ENCODE measurements at regions not wholly inside any gene's neighbourhood (a gene's known extent, or its start where the extent isn't known, plus 50 kb on each side); places are given as distances from the start of the nearest gene placed in this dataset.

DNA sequence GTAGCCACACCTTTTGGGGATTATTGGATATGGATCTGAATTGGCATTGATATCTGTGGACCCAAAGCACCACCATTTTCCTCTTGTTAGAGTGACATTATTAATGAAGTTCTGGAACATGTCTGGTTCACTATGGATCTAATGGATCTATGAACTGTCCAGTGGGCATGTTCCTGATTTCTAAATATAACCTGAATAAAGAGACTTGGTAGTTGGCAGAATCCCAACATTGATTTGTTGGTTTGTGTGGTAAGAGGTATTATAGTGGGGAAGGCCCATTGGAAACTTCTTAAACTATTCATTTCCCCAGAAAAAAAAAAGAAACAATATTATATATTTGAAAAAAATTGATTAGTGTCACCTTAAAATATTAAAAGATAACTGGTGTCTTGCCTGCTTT, 312.6 kb downstream of the HTR1B start:
- TF ChIP-seq, protein P1, sequence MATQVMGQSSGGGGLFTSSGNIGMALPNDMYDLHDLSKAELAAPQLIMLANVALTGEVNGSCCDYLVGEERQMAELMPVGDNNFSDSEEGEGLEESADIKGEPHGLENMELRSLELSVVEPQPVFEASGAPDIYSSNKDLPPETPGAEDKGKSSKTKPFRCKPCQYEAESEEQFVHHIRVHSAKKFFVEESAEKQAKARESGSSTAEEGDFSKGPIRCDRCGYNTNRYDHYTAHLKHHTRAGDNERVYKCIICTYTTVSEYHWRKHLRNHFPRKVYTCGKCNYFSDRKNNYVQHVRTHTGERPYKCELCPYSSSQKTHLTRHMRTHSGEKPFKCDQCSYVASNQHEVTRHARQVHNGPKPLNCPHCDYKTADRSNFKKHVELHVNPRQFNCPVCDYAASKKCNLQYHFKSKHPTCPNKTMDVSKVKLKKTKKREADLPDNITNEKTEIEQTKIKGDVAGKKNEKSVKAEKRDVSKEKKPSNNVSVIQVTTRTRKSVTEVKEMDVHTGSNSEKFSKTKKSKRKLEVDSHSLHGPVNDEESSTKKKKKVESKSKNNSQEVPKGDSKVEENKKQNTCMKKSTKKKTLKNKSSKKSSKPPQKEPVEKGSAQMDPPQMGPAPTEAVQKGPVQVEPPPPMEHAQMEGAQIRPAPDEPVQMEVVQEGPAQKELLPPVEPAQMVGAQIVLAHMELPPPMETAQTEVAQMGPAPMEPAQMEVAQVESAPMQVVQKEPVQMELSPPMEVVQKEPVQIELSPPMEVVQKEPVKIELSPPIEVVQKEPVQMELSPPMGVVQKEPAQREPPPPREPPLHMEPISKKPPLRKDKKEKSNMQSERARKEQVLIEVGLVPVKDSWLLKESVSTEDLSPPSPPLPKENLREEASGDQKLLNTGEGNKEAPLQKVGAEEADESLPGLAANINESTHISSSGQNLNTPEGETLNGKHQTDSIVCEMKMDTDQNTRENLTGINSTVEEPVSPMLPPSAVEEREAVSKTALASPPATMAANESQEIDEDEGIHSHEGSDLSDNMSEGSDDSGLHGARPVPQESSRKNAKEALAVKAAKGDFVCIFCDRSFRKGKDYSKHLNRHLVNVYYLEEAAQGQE (IDR thresholded peaks at IDR 0.05; ENCODE audit: insufficient read depth in 1 of 2, low read depth in 2 of 2, low read length in 2 of 2), result no peak
- no peak for TF ChIP-seq POLR2AphosphoS5 (IDR thresholded peaks at IDR 0.05; ENCODE audit: low read depth, low read length)

Measured in PFSK-1 (cell line).